GM12878 (cell line): ENCODE measurements at regions not wholly inside any gene's neighbourhood (a gene's known extent, or its start where the extent isn't known, plus 50 kb on each side); places are given as distances from the start of the nearest gene placed in this dataset.

Experiments used
- GATAD2B ChIP-seq: fragments of 450-650 bp; conservative IDR thresholded peaks from 2 replicates; pipeline ENCODE4 v1.6.1; 2017; ENCODE audit warnings: low read depth, mild to moderate bottlenecking, moderate library complexity
- NR2C1 ChIP-seq: fragments of 450-650 bp; IDR thresholded peaks from 2 replicates; pipeline ENCODE4 v1.6.1; 2017; ENCODE audit warnings: antibody characterized with exemption, mild to moderate bottlenecking, moderate library complexity
- PAX8 ChIP-seq: fragments of 450-650 bp; IDR thresholded peaks from 2 replicates; pipeline ENCODE4 v1.6.1; 2017; ENCODE audit warnings: mild to moderate bottlenecking, moderate library complexity
- TCF12 ChIP-seq: IDR thresholded peaks from 2 replicates; pipeline ENCODE4 v1.6.1; 2011; ENCODE audit warnings: low read depth, mild to moderate bottlenecking, low read length
- ZNF274 ChIP-seq: IDR thresholded peaks from one replicate; pipeline ENCODE4 v1.8.0; 2011; ENCODE audit not compliant: insufficient read length, insufficient read depth
- ZNF384 ChIP-seq: IDR thresholded peaks from 2 replicates; pipeline ENCODE4 v1.6.1; 2012; ENCODE audit warnings: low read depth, mild to moderate bottlenecking, low read length, improper control_type of control experiment, borderline replicate concordance
- TF ChIP-seq, protein P1 (sequence below): fragments of 450-650 bp; IDR thresholded peaks from 2 replicates; pipeline ENCODE4 v1.6.1; 2018; ENCODE audit warnings: borderline replicate concordance, mild to moderate bottlenecking; ENCODE audit not compliant: partially characterized antibody
- TF ChIP-seq, protein P2 (sequence below): fragments of 450-650 bp; formaldehyde crosslinking; IDR thresholded peaks from 2 replicates; pipeline ENCODE4 v1.4.0; 2022; ENCODE audit warnings: mild to moderate bottlenecking, moderate library complexity

DNA sequence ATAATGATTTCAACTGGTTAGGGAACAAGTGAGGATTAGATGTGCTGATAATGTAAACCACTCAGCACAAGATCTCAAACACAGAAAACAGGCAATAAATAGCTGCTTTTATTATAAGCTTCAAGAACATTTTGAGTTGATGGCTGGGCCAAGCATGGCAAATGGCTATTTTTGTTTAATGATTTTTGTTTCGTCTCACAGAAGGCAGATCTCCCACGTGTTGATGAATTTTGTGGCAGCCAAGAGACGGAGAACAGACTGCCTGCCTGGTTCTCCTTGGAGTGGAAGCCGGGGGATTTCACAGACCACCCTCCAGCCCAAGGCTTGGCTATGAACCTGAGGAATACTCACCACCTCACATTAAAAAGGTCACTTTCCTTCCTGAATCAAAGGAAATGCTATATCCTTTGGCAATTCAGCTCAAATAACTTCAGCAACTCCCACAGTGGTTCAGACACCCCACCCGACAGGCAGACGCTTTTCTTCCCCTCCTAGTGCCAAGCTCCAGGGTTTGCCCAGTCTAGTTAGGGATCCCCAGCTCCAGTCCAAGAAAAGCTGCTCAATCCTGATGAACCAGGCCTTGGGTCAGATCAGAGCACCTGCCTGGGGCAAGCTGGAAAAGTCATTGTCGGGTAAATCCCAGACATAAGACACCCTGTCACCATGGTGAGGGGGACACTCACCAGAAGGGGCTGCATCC, 593.5 kb downstream of the TOX3 start (continued):
- TF ChIP-seq, protein P1, sequence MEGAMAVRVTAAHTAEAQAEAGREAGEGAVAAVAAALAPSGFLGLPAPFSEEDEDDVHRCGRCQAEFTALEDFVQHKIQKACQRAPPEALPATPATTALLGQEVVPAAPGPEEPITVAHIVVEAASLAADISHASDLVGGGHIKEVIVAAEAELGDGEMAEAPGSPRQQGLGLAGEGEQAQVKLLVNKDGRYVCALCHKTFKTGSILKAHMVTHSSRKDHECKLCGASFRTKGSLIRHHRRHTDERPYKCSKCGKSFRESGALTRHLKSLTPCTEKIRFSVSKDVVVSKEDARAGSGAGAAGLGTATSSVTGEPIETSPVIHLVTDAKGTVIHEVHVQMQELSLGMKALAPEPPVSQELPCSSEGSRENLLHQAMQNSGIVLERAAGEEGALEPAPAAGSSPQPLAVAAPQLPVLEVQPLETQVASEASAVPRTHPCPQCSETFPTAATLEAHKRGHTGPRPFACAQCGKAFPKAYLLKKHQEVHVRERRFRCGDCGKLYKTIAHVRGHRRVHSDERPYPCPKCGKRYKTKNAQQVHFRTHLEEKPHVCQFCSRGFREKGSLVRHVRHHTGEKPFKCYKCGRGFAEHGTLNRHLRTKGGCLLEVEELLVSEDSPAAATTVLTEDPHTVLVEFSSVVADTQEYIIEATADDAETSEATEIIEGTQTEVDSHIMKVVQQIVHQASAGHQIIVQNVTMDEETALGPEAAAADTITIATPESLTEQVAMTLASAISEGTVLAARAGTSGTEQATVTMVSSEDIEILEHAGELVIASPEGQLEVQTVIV: no peak
- no peak for TF ChIP-seq PAX8
- TF ChIP-seq, protein P2, sequence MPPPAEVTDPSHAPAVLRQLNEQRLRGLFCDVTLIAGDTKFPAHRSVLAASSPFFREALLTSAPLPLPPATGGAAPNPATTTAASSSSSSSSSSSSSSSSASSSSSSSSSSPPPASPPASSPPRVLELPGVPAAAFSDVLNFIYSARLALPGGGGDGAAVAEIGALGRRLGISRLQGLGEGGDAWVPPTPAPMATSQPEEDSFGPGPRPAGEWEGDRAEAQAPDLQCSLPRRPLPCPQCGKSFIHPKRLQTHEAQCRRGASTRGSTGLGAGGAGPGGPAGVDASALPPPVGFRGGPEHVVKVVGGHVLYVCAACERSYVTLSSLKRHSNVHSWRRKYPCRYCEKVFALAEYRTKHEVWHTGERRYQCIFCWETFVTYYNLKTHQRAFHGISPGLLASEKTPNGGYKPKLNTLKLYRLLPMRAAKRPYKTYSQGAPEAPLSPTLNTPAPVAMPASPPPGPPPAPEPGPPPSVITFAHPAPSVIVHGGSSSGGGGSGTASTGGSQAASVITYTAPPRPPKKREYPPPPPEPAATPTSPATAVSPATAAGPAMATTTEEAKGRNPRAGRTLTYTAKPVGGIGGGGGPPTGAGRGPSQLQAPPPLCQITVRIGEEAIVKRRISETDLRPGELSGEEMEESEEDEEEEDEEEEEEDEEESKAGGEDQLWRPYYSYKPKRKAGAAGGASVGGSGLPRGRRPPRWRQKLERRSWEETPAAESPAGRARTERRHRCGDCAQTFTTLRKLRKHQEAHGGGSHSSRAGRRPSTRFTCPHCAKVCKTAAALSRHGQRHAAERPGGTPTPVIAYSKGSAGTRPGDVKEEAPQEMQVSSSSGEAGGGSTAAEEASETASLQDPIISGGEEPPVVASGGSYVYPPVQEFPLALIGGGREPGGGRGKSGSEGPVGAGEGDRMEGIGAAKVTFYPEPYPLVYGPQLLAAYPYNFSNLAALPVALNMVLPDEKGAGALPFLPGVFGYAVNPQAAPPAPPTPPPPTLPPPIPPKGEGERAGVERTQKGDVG (CRISPR knock-in tag): no peak
- TF ChIP-seq ZNF274: no peak
- no peak for TF ChIP-seq NR2C1
- TF ChIP-seq TCF12: no peak
- TF ChIP-seq ZNF384: no peak
- no peak for TF ChIP-seq GATAD2B
- TF ChIP-seq, all 136 proteins: peak for 0
